NCI-H2227 (cell line): ENCODE measurements at regions not wholly inside any gene's neighbourhood (a gene's known extent, or its start where the extent isn't known, plus 50 kb on each side); places are given as distances from the start of the nearest gene placed in this dataset.
"Not testable (repeated sequence)": the region's sequence is repeated elsewhere in the genome, so short reads cannot be mapped to it uniquely, and the experiment has no call there.

ENCODE experiments used
- DNase-seq: peaks from one replicate; lab custom pipeline; 2025; ENCODE audit not compliant: unreplicated experiment; lab: John Stamatoyannopoulos, UW

GRCh38 chr1:215287362-215287761, 204.8 kb downstream of the KCNK2 start:
- no peak for DNase-seq

GRCh38 chr1:215290018-215290417, 207.5 kb downstream of the KCNK2 start:
- DNase-seq: no peak

GRCh38 chr1:215292932-215293331, 210.4 kb downstream of the KCNK2 start:
- DNase-seq: no peak

- DNase-seq: no peak
Observed at GRCh38 chr1:215306426-215306825, 223.9 kb downstream of the KCNK2 start.

- DNase-seq: no peak
Observed at GRCh38 chr1:215321802-215322201, 239.3 kb downstream of the KCNK2 start.

GRCh38 chr1:215323992-215324391, 241.5 kb downstream of the KCNK2 start:
- DNase-seq: not testable (repeated sequence)

- DNase-seq: no peak
Observed at GRCh38 chr1:215330426-215330825, 236.7 kb upstream of the KCTD3 start.

GRCh38 chr1:215344539-215344938, 222.6 kb upstream of the KCTD3 start:
- no peak for DNase-seq

- no peak for DNase-seq
Observed at GRCh38 chr1:215345208-215345607, 221.9 kb upstream of the KCTD3 start.

GRCh38 chr1:215345766-215346165, 221.3 kb upstream of the KCTD3 start:
- no peak for DNase-seq

GRCh38 chr1:215357901-215358300, 209.2 kb upstream of the KCTD3 start:
- DNase-seq: no peak

GRCh38 chr1:215358356-215358755, 208.7 kb upstream of the KCTD3 start:
- DNase-seq: no peak

- no peak for DNase-seq
Observed at GRCh38 chr1:215360031-215360430, 207.1 kb upstream of the KCTD3 start.

GRCh38 chr1:215360758-215361157, 206.3 kb upstream of the KCTD3 start:
- DNase-seq: no peak

- DNase-seq: no peak
Observed at GRCh38 chr1:215375381-215375780, 191.7 kb upstream of the KCTD3 start.

GRCh38 chr1:215376544-215377264, 190.4 kb upstream of the KCTD3 start:
- DNase-seq: no peak

- DNase-seq: no peak
Observed at GRCh38 chr1:215377746-215378145, 189.4 kb upstream of the KCTD3 start.

- no peak for DNase-seq
Observed at GRCh38 chr1:215380566-215380965, 186.5 kb upstream of the KCTD3 start.

GRCh38 chr1:215393476-215393875, 173.6 kb upstream of the KCTD3 start:
- no peak for DNase-seq

GRCh38 chr1:215394084-215394991, 172.8 kb upstream of the KCTD3 start:
- no peak for DNase-seq

GRCh38 chr1:215397106-215397505, 170.0 kb upstream of the KCTD3 start:
- no peak for DNase-seq

GRCh38 chr1:215397843-215398242, 169.3 kb upstream of the KCTD3 start:
- no peak for DNase-seq
